IMR-90 (cell line): ENCODE measurements at regions not wholly inside any gene's neighbourhood (a gene's known extent, or its start where the extent isn't known, plus 50 kb on each side); places are given as distances from the start of the nearest gene placed in this dataset.

Source experiments
- ATAC-seq: fragments of 200-7000 bp; cut with Tn5 transposase; 2 replicates; pipeline ENCODE4 v1.9.1; 2020; ENCODE audit warnings: low read depth, mild to moderate bottlenecking, moderate library complexity
- BruUV-seq: library from RNA; stranded (reverse); fragments of 400-500 nt; replicated peaks from 2 replicates; lab custom pipeline; 2021; lab: Mats Ljungman, UMichigan
- CTCF ChIA-PET: fragments of 300-600 bp; formaldehyde crosslinking; extraction: SDS; loops from one replicate; lab custom pipeline; 2021; ENCODE audit warnings: antibody characterized with exemption; lab: Yijun Ruan, JAX
- POLR2A ChIA-PET: fragments of 300-600 bp; sonication (Branson Sonifier 250); formaldehyde crosslinking; loops from one replicate; lab custom pipeline; 2022; ENCODE audit warnings: antibody characterized with exemption; ENCODE audit not compliant: unreplicated experiment; lab: Charles Lee
- DNase-seq: peaks from one replicate; pipeline ENCODE4 v3.0.0; 2013
- H2AFZ ChIP-seq: replicated peaks from 2 replicates; pipeline ENCODE3; 2013; ENCODE audit warnings: low read length, mild to moderate bottlenecking; ENCODE audit not compliant: poor library complexity
- H2AK5ac ChIP-seq: 2 replicates; pipeline ENCODE4 v1.6.1; 2013; ENCODE audit warnings: low read depth, low read length, inconsistent platforms
- H2AK9ac ChIP-seq: replicated peaks from 2 replicates; pipeline ENCODE3; 2013; ENCODE audit warnings: mild to moderate bottlenecking, low read depth, low read length, moderate library complexity; ENCODE audit not compliant: poor library complexity
- H2BK120ac ChIP-seq: 2 replicates; pipeline ENCODE4 v1.6.1; 2013; ENCODE audit warnings: low read depth, low read length, inconsistent platforms
- H2BK15ac ChIP-seq: 3 replicates; pipeline ENCODE4 v1.6.1; 2013; ENCODE audit warnings: low read depth, low read length, inconsistent platforms
- H2BK20ac ChIP-seq: 2 replicates; pipeline ENCODE4 v1.6.1; 2013; ENCODE audit warnings: low read depth, mild to moderate bottlenecking, inconsistent platforms, low read length, moderate library complexity
- H2BK5ac ChIP-seq: 2 replicates; pipeline ENCODE4 v1.6.1; 2013; ENCODE audit warnings: mild to moderate bottlenecking, low read depth, low read length, inconsistent platforms; ENCODE audit not compliant: poor library complexity, severe bottlenecking
- H3K14ac ChIP-seq: replicated peaks from 2 replicates; pipeline ENCODE4 v1.6.1; 2013; ENCODE audit warnings: low read depth, low read length, inconsistent platforms
- H3K18ac ChIP-seq: 2 replicates; pipeline ENCODE4 v1.6.1; 2013; ENCODE audit warnings: low read depth, low read length, control low read depth
- H3K23ac ChIP-seq: 2 replicates; pipeline ENCODE4 v1.6.1; 2013; ENCODE audit warnings: low read depth, low read length, inconsistent platforms
- H3K27ac ChIP-seq: 2 replicates; pipeline ENCODE4 v1.5.1; 2013; ENCODE audit warnings: mild to moderate bottlenecking, control low read depth, low read length; ENCODE audit not compliant: insufficient read depth
- H3K27me3 ChIP-seq: 2 replicates; pipeline ENCODE4 v1.6.1; 2013; ENCODE audit warnings: low read length; ENCODE audit not compliant: control insufficient read depth, insufficient read depth
- H3K36me3 ChIP-seq: 2 replicates; pipeline ENCODE4 v1.6.1; 2013; ENCODE audit warnings: low read length, mixed read lengths; ENCODE audit not compliant: control insufficient read depth, insufficient read depth
- H3K4ac ChIP-seq: 2 replicates; pipeline ENCODE4 v1.6.1; 2013; ENCODE audit warnings: low read depth, low read length, inconsistent platforms
- H3K4me1 ChIP-seq: 2 replicates; pipeline ENCODE4 v1.6.1; 2013; ENCODE audit warnings: low read length, mixed read lengths; ENCODE audit not compliant: control insufficient read depth, insufficient read depth
- H3K4me2 ChIP-seq: 2 replicates; pipeline ENCODE4 v1.6.1; 2013; ENCODE audit warnings: low read depth, mild to moderate bottlenecking, control low read depth, low read length, moderate library complexity
- H3K4me3 ChIP-seq: 2 replicates; pipeline ENCODE4 v1.5.1; 2013; ENCODE audit warnings: low read depth, mild to moderate bottlenecking, control low read depth, low read length, moderate library complexity; ENCODE audit not compliant: insufficient read depth
- H3K56ac ChIP-seq: 2 replicates; pipeline ENCODE4 v1.6.1; 2013; ENCODE audit warnings: low read length, inconsistent platforms; ENCODE audit not compliant: insufficient read depth; ENCODE audit errors: extremely low read depth
- H3K79me1 ChIP-seq, 2 experiments: 2 replicates each; pipeline ENCODE4 v1.6.1; 2013; ENCODE audit warnings: low read length in 2 of 2, inconsistent platforms in 1 of 2, low read depth in 1 of 2
- H3K9ac ChIP-seq: 2 replicates; pipeline ENCODE4 v1.6.1; 2013; ENCODE audit warnings: low read depth, low read length, control low read depth
- H3K9me1 ChIP-seq: 2 replicates; pipeline ENCODE4 v1.6.1; 2013; ENCODE audit warnings: low read length, inconsistent platforms; ENCODE audit not compliant: insufficient read depth
- H3K9me3 ChIP-seq: 2 replicates; pipeline ENCODE4 v1.6.1; 2013; ENCODE audit warnings: low read length; ENCODE audit not compliant: control insufficient read depth, insufficient read depth
- H4K20me1 ChIP-seq: 2 replicates; pipeline ENCODE4 v1.6.1; 2013; ENCODE audit warnings: low read length, inconsistent platforms; ENCODE audit not compliant: insufficient read depth
- H4K5ac ChIP-seq: 2 replicates; pipeline ENCODE4 v1.6.1; 2013; ENCODE audit warnings: mild to moderate bottlenecking, low read depth, low read length, control low read depth
- H4K8ac ChIP-seq, 2 experiments: 2 replicates each; pipeline ENCODE4 v1.6.1; 2013; ENCODE audit warnings: low read depth in 2 of 2, low read length in 2 of 2, control low read depth in 1 of 2, inconsistent platforms in 1 of 2
- H4K91ac ChIP-seq: 2 replicates; pipeline ENCODE4 v1.6.1; 2013; ENCODE audit warnings: low read depth, low read length, inconsistent platforms; ENCODE audit not compliant: insufficient read depth
- CEBPB ChIP-seq: IDR thresholded peaks from 2 replicates; pipeline ENCODE4 v1.6.1; 2012; ENCODE audit warnings: low read depth, low read length, improper control_type of control experiment
- MAFK ChIP-seq: IDR thresholded peaks from 2 replicates; pipeline ENCODE4 v1.6.1; 2012; ENCODE audit warnings: low read depth, low read length, improper control_type of control experiment
- MXI1 ChIP-seq: IDR thresholded peaks from 2 replicates; pipeline ENCODE4 v1.6.1; 2012; ENCODE audit warnings: low read depth, mild to moderate bottlenecking, low read length, moderate library complexity, borderline replicate concordance
- NFE2L2 ChIP-seq: fragments of 150-350 bp; IDR thresholded peaks from 2 replicates; pipeline ENCODE4 v1.6.1; 2016; ENCODE audit warnings: low read depth, mild to moderate bottlenecking, low read length
- RFX5 ChIP-seq: IDR thresholded peaks from 2 replicates; pipeline ENCODE4 v1.8.0; 2012; ENCODE audit warnings: low read depth, mild to moderate bottlenecking, low read length, moderate library complexity
- USF2 ChIP-seq: fragments of 150-350 bp; IDR thresholded peaks from 2 replicates; pipeline ENCODE4 v1.6.1; 2017; ENCODE audit warnings: mild to moderate bottlenecking, antibody characterized with exemption, low read length, low read depth
- WGBS, 2 experiments: methylation state at CpG; one replicate each; pipeline versions ENCODE4 v1.1.5 to v1.1.7; 2013; ENCODE audit warnings: missing lambda C conversion rate in 2 of 2; ENCODE audit not compliant: insufficient read length in 1 of 2; ENCODE audit errors: extremely low coverage in 2 of 2; 5-methylcytosine and 5-hydroxymethylcytosine counted together
- dilution Hi-C: fragments of 300-500 bp; cut with HindIII; formaldehyde crosslinking; loops from one replicate; pipeline ENCODE4 v1.14.3; 2018; ENCODE audit warnings: low sequenced_read_pairs; ENCODE audit not compliant: unreplicated experiment
- in situ Hi-C: fragments of 300-500 bp; cut with MboI; formaldehyde crosslinking; loops from 3 replicates; pipeline ENCODE4 v1.14.3; 2019; ENCODE audit warnings: low sequenced_read_pairs, inconsistent platforms, mixed read lengths
- intact Hi-C: fragments of 100-400 bp; cut with micrococcal nuclease; formaldehyde crosslinking; loops from 2 replicates; pipeline ENCODE4 v1.10.0; 2022

- no peak for DNase-seq
- Histone ChIP-seq H2AFZ (no peak overlapping the region), H3K18ac (no peak overlapping the region), H2AK9ac (no peak overlapping the region), H3K14ac (no peak overlapping the region), H3K4ac (no peak overlapping the region), H4K20me1 (no peaks in the 10 kb centered on the region), H3K23ac (no peak overlapping the region), H3K4me3 (no peak overlapping the region), H3K4me1 (no peaks in the 10 kb centered on the region), H3K27ac (no peak overlapping the region), H4K8ac (no peak overlapping the region), H2BK15ac (no peak overlapping the region), H4K5ac (no peak overlapping the region), H2BK20ac (no peak overlapping the region), H2BK5ac (no peak overlapping the region), H3K79me1 (no peaks in the 10 kb centered on the region), H3K4me2 (no peak overlapping the region), H3K9me1 (no peaks in the 10 kb centered on the region), H3K36me3 (no peaks in the 10 kb centered on the region), H3K27me3 (no peaks in the 10 kb centered on the region), H3K9ac (no peak overlapping the region), H2AK5ac (no peak overlapping the region), H4K91ac (no peak overlapping the region), H3K56ac (no peak overlapping the region), H2BK120ac (no peak overlapping the region), H3K9me3 (no peaks in the 10 kb centered on the region)
- in situ Hi-C loops (loop anchor here (25.0 kb wide), 1 partner anchor 1663 kb away; the partner anchor contains the start of gene PCDH17), intact Hi-C loops (no loop called here), dilution Hi-C loops (no loop called here)
- ChIA-PET POLR2A (no interaction called here), CTCF (no interaction called here)
- WGBS, 2 experiments, result 40% methylated on average over 2 of the region's 9 CpGs; no CpG with 5 or more reads in 1 of the 2 experiments
- no peak for ATAC-seq
- no peak for TF ChIP-seq RFX5
- no peak for TF ChIP-seq MXI1
- no peak for TF ChIP-seq CEBPB
- no peak for TF ChIP-seq USF2
- no peak for TF ChIP-seq NFE2L2
- TF ChIP-seq MAFK, result no peak
- no TSS peak for BruUV-seq
Observed at GRCh38 chr13:59300355-59301173, 863.2 kb downstream of the DIAPH3 start.
